Tibial nerve (tissue), 4 donors: ENCODE measurements at regions not wholly inside any gene's neighbourhood (a gene's known extent, or its start where the extent isn't known, plus 50 kb on each side); places are given as distances from the start of the nearest gene placed in this dataset.

Experiments
- DNase-seq, 2 donors: peaks; one replicate each; pipeline ENCODE4 v3.0.0-alpha.2; 2019; ENCODE audit warnings: low spot score in 2 of 2
- H3K27ac ChIP-seq, 4 donors: fragments of 200-600 bp; sonication (generic) in 3 of 4; one replicate each; pipeline ENCODE4 v1.5.1; 2017 to 2019; ENCODE audit warnings: mild to moderate bottlenecking in 1 of 4
- H3K27me3 ChIP-seq, 2 donors: fragments of 200-600 bp; sonication (generic) in 1 of 2; one replicate each; pipeline versions ENCODE4 v1.5.1 to v1.6.0; 2017 to 2019
- H3K36me3 ChIP-seq, 3 donors: fragments of 200-600 bp; sonication (generic); one replicate each; pipeline ENCODE4 v1.5.1; 2018 to 2019
- H3K4me1 ChIP-seq, 4 donors: fragments of 200-600 bp; sonication (generic) in 3 of 4; one replicate each; pipeline ENCODE4 v1.5.1; 2017 to 2019
- H3K4me3 ChIP-seq, 4 donors: fragments of 200-600 bp; sonication (generic) in 3 of 4; one replicate each; pipeline ENCODE4 v1.5.1; 2017 to 2019; ENCODE audit warnings: mild to moderate bottlenecking in 1 of 4, moderate library complexity in 1 of 4
- H3K9me3 ChIP-seq, 4 donors: fragments of 200-600 bp; sonication (generic) in 3 of 4; one replicate each; pipeline ENCODE4 v1.5.1; 2017 to 2019
- CTCF ChIP-seq, 5 experiments: fragments of 200-600 bp in 3 of 5; fragments of 450-650 bp in 2 of 5; sonication (generic) in 3 of 5; IDR thresholded peaks; one replicate each; pipeline ENCODE4 v1.5.1; 2016 to 2019; ENCODE audit warnings: antibody characterized with exemption in 5 of 5, mild to moderate bottlenecking in 3 of 5, moderate library complexity in 2 of 5
- EP300 ChIP-seq, 2 donors: sonication (generic); formaldehyde crosslinking; IDR thresholded peaks; one replicate each; pipeline ENCODE4 v1.6.1; 2017; ENCODE audit warnings: antibody characterized with exemption in 2 of 2, mild to moderate bottlenecking in 1 of 2
- POLR2A ChIP-seq, 2 donors: fragments of 450-650 bp; IDR thresholded peaks; one replicate each; pipeline ENCODE4 v1.6.1; 2017; ENCODE audit warnings: antibody characterized with exemption in 2 of 2, mild to moderate bottlenecking in 2 of 2, moderate library complexity in 2 of 2
- WGBS, 2 donors: methylation state at CpG; one replicate each; pipeline ENCODE4 v1.1.5; 2018; 5-methylcytosine and 5-hydroxymethylcytosine counted together

- H3K9me3 ChIP-seq: no peaks in the 10 kb centered on the region
- WGBS, 2 donors: 12 to 18% methylated on average over 5 of the region's 5 CpGs
- H3K36me3 ChIP-seq: no peaks in the 10 kb centered on the region
- H3K4me3 ChIP-seq: no peak overlapping the region
- peak overlapping the region in 1 of 4 donors; percentile 10 for H3K27ac ChIP-seq
- H3K4me1 ChIP-seq: peaks cover 0 to 19% (median 0%) of the 10 kb centered on the region in 4 donors
- no peak for TF ChIP-seq EP300 (IDR thresholded peaks at IDR 0.05)
- TF ChIP-seq CTCF (IDR thresholded peaks at IDR 0.05): no peak
- TF ChIP-seq POLR2A (IDR thresholded peaks at IDR 0.05): no peak
- DNase-seq: no peak
- no peaks in the 10 kb centered on the region for H3K27me3 ChIP-seq
Observed at GRCh38 chr19:31962561-31962996, 382.8 kb upstream of the ZNF507 start.

- 55 to 57% methylated on average over 4 of the region's 4 CpGs for WGBS, 2 donors
- H3K4me1 ChIP-seq: peaks cover 0 to 19% (median 0%) of the 10 kb centered on the region in 4 donors
- no peaks in the 10 kb centered on the region for H3K36me3 ChIP-seq
- H3K4me3 ChIP-seq: no peak overlapping the region
- TF ChIP-seq POLR2A (IDR thresholded peaks at IDR 0.05): no peak
- no peak for TF ChIP-seq EP300 (IDR thresholded peaks at IDR 0.05)
- TF ChIP-seq CTCF (IDR thresholded peaks at IDR 0.05): no peak
- no peaks in the 10 kb centered on the region for H3K27me3 ChIP-seq
- no peak overlapping the region for H3K27ac ChIP-seq
- no peak for DNase-seq
- no peaks in the 10 kb centered on the region for H3K9me3 ChIP-seq
Observed at GRCh38 chr19:31963746-31964145, 381.7 kb upstream of the ZNF507 start.

- WGBS, 2 donors: 35 to 47% methylated on average over 5 of the region's 5 CpGs
- H3K4me3 ChIP-seq: no peak overlapping the region
- peaks cover 0 to 2% (median 0%) of the 10 kb centered on the region in 4 donors for H3K9me3 ChIP-seq
- no peaks in the 10 kb centered on the region for H3K27me3 ChIP-seq
- DNase-seq: no peak
- H3K36me3 ChIP-seq: no peaks in the 10 kb centered on the region
- H3K4me1 ChIP-seq: no peaks in the 10 kb centered on the region
- no peak overlapping the region for H3K27ac ChIP-seq
- TF ChIP-seq POLR2A (IDR thresholded peaks at IDR 0.05): no peak
- no peak for TF ChIP-seq CTCF (IDR thresholded peaks at IDR 0.05)
Observed at GRCh38 chr19:31969016-31969415, 376.4 kb upstream of the ZNF507 start.

GRCh38 chr19:31970027-31970461, 375.4 kb upstream of the ZNF507 start:
- Histone ChIP-seq H3K27me3 (no peaks in the 10 kb centered on the region), H3K27ac (no peak overlapping the region), H3K4me1 (no peaks in the 10 kb centered on the region), H3K36me3 (no peaks in the 10 kb centered on the region), H3K9me3 (peaks cover 0 to 2% (median 0%) of the 10 kb centered on the region in 4 donors), H3K4me3 (no peak overlapping the region)
- no peak for DNase-seq
- TF ChIP-seq CTCF (IDR thresholded peaks at IDR 0.05) (no peak), EP300 (IDR thresholded peaks at IDR 0.05) (no peak), POLR2A (IDR thresholded peaks at IDR 0.05) (no peak)
- 66 to 69% methylated on average over 2 of the region's 2 CpGs for WGBS, 2 donors

GRCh38 chr19:31974290-31974689, 371.1 kb upstream of the ZNF507 start:
- 89 to 91% methylated on average over 4 of the region's 4 CpGs for WGBS, 2 donors

More at GRCh38 chr19:31974290-31974689, 371.1 kb upstream of the ZNF507 start:
- H3K9me3 ChIP-seq: peaks cover 0 to 2% (median 0%) of the 10 kb centered on the region in 4 donors
- no peak for TF ChIP-seq POLR2A (IDR thresholded peaks at IDR 0.05)
- no peak for TF ChIP-seq EP300 (IDR thresholded peaks at IDR 0.05)
- TF ChIP-seq CTCF (IDR thresholded peaks at IDR 0.05): no peak
- H3K4me3 ChIP-seq: no peak overlapping the region
- no peaks in the 10 kb centered on the region for H3K27me3 ChIP-seq
- no peak for DNase-seq
- H3K4me1 ChIP-seq: no peaks in the 10 kb centered on the region
- no peaks in the 10 kb centered on the region for H3K36me3 ChIP-seq
- H3K27ac ChIP-seq: no peak overlapping the region
